A673 (cell line): ENCODE measurements at regions not wholly inside any gene's neighbourhood (a gene's known extent, or its start where the extent isn't known, plus 50 kb on each side); places are given as distances from the start of the nearest gene placed in this dataset.
"Not testable (repeated sequence)": the region's sequence is repeated elsewhere in the genome, so short reads cannot be mapped to it uniquely, and the experiment has no call there.

ENCODE experiments used
- BruUV-seq: library from RNA; stranded (reverse); fragments of 400-500 nt; replicated peaks from 2 replicates; lab custom pipeline; 2021; lab: Mats Ljungman, UMichigan
- CTCF ChIA-PET: fragments of 300-600 bp; sonication (Branson Sonifier 250); formaldehyde crosslinking; loops from one replicate; lab custom pipeline; 2022; ENCODE audit warnings: antibody characterized with exemption; lab: Charles Lee
- POLR2A ChIA-PET: fragments of 300-600 bp; sonication (Branson Sonifier 250); formaldehyde crosslinking; loops from one replicate; lab custom pipeline; 2022; ENCODE audit warnings: antibody characterized with exemption; ENCODE audit not compliant: low non-redundant PET; lab: Charles Lee
- DNase-seq: peaks from one replicate; pipeline ENCODE4 v3.0.0-alpha.2; 2015; ENCODE audit warnings: low spot score
- H3K27ac ChIP-seq: fragments of 200-600 bp; sonication (generic); 2 replicates; pipeline ENCODE4 v1.5.1; 2016; ENCODE audit warnings: mixed run types, low read depth, mild to moderate bottlenecking, mixed read lengths, antibody characterized with exemption, low read length; ENCODE audit not compliant: poor library complexity, severe bottlenecking
- H3K27me3 ChIP-seq: fragments of 200-600 bp; sonication (generic); replicated peaks from 2 replicates; pipeline ENCODE4 v1.6.1; 2017; ENCODE audit warnings: mixed run types, low read depth, mild to moderate bottlenecking, mixed read lengths, antibody characterized with exemption, low read length; ENCODE audit not compliant: insufficient read depth, poor library complexity
- H3K36me3 ChIP-seq: fragments of 200-600 bp; sonication (generic); 2 replicates; pipeline ENCODE4 v1.6.1; 2016; ENCODE audit warnings: mixed run types, mild to moderate bottlenecking, mixed read lengths, antibody characterized with exemption, low read length; ENCODE audit not compliant: insufficient read depth, poor library complexity, severe bottlenecking
- H3K4me1 ChIP-seq: fragments of 200-600 bp; sonication (generic); 2 replicates; pipeline ENCODE4 v1.6.1; 2017; ENCODE audit warnings: mixed run types, mild to moderate bottlenecking, mixed read lengths, antibody characterized with exemption, low read length; ENCODE audit not compliant: insufficient read depth, poor library complexity, severe bottlenecking
- H3K4me3 ChIP-seq: fragments of 200-600 bp; sonication (generic); 2 replicates; pipeline ENCODE4 v1.5.1; 2016; ENCODE audit warnings: low read depth, mixed run types, mild to moderate bottlenecking, mixed read lengths, low read length; ENCODE audit not compliant: poor library complexity, severe bottlenecking
- H3K9me3 ChIP-seq: fragments of 200-600 bp; sonication (generic); 2 replicates; pipeline ENCODE4 v1.6.1; 2016; ENCODE audit warnings: mixed run types, low read depth, mild to moderate bottlenecking, mixed read lengths, antibody characterized with exemption, low read length; ENCODE audit not compliant: poor library complexity, severe bottlenecking
- EZH2 ChIP-seq: fragments of 200-600 bp; sonication (generic); IDR thresholded peaks from 2 replicates; pipeline ENCODE4 v1.6.1; 2017; ENCODE audit warnings: borderline replicate concordance, low read depth, mild to moderate bottlenecking, mixed read lengths, antibody characterized with exemption, low read length; ENCODE audit not compliant: poor library complexity, severe bottlenecking
- intact Hi-C: fragments of 100-400 bp; cut with micrococcal nuclease; formaldehyde crosslinking; loops from one replicate; pipeline ENCODE4 v1.10.0; 2022; ENCODE audit not compliant: unreplicated experiment
- TF ChIP-seq, protein P1 (sequence below): fragments of 300-800, 200-600 bp; sonication (generic); conservative IDR thresholded peaks from 2 replicates; pipeline ENCODE4 v1.5.1; 2017; ENCODE audit warnings: low read depth, mild to moderate bottlenecking, antibody characterized with exemption, low read length, moderate library complexity, mixed read lengths

DNA sequence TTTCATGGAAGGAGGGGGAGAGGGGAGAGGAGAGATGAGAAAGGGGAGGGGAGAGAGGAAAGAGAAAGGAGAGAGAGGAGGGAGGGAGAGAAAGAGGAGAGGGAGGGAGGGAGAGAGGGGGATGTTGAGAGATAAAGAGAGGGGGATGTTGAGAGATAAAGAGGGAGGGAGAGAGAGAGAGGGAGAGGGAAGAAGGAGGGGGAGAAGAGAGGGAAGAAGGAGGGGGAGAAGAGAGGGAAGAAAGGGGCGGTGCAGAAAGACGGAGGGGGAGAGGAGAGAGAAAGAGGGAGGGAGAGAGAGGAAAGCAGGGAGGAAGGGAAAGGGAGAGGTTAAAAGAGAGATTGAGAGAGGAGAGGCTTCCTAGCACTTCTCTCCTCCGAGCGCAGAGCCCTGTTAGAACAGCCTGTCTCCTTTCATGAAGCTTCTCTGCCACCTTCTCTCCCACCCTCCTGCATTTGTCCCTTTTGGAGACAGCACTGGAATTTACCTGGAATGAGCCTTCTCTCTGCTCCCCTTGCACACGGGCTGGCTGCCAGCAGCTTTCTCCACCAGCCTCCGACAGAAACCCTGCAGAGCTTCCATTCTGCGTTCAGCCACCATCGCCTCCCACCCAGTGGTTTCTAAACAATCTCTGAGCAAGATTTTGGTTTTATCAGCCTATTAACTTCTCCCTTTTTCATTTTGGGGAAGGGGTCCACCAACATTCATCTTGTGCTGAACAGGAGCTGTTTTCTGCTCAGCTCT lies 74.0 kb upstream of the CARD11 start:
- peaks cover 8% of the 10 kb centered on the region for H3K27me3 ChIP-seq
- peaks cover 5% of the 10 kb centered on the region for H3K9me3 ChIP-seq
- intact Hi-C loops, result no loop called here
- BruUV-seq, result no TSS peak
- TF ChIP-seq, protein P1, sequence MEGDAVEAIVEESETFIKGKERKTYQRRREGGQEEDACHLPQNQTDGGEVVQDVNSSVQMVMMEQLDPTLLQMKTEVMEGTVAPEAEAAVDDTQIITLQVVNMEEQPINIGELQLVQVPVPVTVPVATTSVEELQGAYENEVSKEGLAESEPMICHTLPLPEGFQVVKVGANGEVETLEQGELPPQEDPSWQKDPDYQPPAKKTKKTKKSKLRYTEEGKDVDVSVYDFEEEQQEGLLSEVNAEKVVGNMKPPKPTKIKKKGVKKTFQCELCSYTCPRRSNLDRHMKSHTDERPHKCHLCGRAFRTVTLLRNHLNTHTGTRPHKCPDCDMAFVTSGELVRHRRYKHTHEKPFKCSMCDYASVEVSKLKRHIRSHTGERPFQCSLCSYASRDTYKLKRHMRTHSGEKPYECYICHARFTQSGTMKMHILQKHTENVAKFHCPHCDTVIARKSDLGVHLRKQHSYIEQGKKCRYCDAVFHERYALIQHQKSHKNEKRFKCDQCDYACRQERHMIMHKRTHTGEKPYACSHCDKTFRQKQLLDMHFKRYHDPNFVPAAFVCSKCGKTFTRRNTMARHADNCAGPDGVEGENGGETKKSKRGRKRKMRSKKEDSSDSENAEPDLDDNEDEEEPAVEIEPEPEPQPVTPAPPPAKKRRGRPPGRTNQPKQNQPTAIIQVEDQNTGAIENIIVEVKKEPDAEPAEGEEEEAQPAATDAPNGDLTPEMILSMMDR, result no peak
- TF ChIP-seq EZH2, result no peak
- ChIA-PET CTCF (no interaction called here), POLR2A (no interaction called here)
- no peak overlapping the region for H3K27ac ChIP-seq
- H3K36me3 ChIP-seq, result no peaks in the 10 kb centered on the region
- H3K4me3 ChIP-seq, result no peak overlapping the region
- no peaks in the 10 kb centered on the region for H3K4me1 ChIP-seq
- no peak for DNase-seq

DNA sequence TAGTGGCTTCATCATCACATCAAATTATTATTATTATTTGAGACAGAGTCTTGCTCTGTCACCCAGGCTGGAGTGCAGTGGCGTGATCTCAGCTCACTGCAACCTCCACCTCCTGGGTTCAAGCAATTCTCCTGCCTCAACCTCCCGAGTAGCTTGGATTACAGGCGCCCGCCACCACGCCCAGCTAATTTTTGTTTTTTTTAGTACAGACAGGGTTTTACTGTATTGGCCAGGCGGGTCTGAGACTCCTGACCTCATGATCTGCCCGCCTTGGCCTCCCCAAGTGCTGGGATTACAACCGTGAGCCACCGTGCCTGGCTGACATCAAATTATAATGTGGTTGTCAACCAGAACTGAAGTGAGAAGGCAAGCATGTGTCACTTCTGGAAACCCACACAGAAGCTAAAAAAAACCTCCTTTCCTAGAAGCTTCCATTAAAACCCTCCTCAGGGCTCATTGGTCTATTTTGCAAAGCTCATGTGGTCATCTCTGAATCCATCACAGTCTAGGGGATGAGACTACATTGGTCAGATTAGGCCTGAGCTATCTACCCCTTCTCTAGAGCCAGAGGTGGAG lies 75.8 kb upstream of the CARD11 start:
- H3K9me3 ChIP-seq, H3K4me1 ChIP-seq, H3K27me3 ChIP-seq, H3K4me3 ChIP-seq, CTCF ChIA-PET, DNase-seq, BruUV-seq, H3K27ac ChIP-seq, intact Hi-C loops, POLR2A ChIA-PET, H3K36me3 ChIP-seq: not testable (repeated sequence)

DNA sequence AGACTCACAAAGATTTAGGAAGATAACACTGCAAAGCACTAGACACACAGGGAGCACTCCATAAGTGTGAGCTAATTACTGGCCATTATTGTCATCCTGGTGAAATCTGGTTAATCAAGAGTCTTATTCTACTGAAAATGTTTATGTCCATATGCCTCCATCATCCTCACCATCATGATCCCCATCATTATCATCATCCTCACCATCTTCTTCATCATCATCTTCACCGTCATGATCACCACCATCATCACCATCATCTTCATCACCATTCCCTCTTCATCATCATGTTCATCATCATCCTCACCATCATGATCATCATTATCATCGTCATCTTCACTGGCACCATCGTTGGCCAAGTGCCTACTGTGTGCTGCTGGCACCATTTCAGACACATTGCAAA lies 76.3 kb upstream of the CARD11 start:
- no peak overlapping the region for H3K4me3 ChIP-seq
- DNase-seq, result no peak
- no peaks in the 10 kb centered on the region for H3K4me1 ChIP-seq
- H3K27me3 ChIP-seq, result peaks cover 8% of the 10 kb centered on the region
- intact Hi-C loops, result no loop called here
- CTCF ChIA-PET, result no interaction called here
- H3K9me3 ChIP-seq, result peaks cover 5% of the 10 kb centered on the region
- POLR2A ChIA-PET, result interaction anchor here (0.5 kb wide), 1 partner anchor 28 kb away, joined by 5 read pairs; no protein-coding TSS in a partner anchor
- no TSS peak for BruUV-seq
- TF ChIP-seq, protein P1, result no peak
- no peak for TF ChIP-seq EZH2
- H3K36me3 ChIP-seq, result no peaks in the 10 kb centered on the region
- no peak overlapping the region for H3K27ac ChIP-seq

DNA sequence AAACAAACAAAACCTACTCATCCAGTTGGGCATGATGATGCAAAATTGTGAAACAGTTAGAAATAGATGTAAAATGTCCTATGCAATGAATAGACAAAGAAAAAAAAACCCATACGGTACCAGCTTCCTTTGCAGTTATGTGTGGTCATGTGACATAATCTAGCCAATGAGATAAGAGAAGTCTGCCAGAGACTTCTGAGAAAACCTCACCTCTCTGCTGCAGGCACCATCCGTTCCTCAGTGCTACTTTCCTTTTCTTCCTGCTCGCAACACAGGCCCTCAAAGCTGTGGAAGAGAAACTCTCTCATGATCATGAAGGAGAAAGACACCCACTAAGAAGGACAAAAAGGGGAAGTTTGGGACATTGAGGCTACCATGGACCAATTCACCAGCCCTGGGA lies 76.8 kb upstream of the CARD11 start:
- POLR2A ChIA-PET, result interaction anchor here (0.5 kb wide), 1 partner anchor 28 kb away, joined by 5 read pairs; no protein-coding TSS in a partner anchor

More for the DNA sequence above, 76.8 kb upstream of the CARD11 start:
- no peak for DNase-seq
- Histone ChIP-seq H3K27ac (no peak overlapping the region), H3K4me3 (no peak overlapping the region), H3K9me3 (peaks cover 5% of the 10 kb centered on the region), H3K36me3 (no peaks in the 10 kb centered on the region), H3K27me3 (peaks cover 8% of the 10 kb centered on the region), H3K4me1 (no peaks in the 10 kb centered on the region)
- TF ChIP-seq EZH2, result no peak
- TF ChIP-seq, protein P1, result no peak
- CTCF ChIA-PET, result no interaction called here
- intact Hi-C loops, result no loop called here
- no TSS peak for BruUV-seq
